A549 (cell line): ENCODE measurements at regions not wholly inside any gene's neighbourhood (a gene's known extent, or its start where the extent isn't known, plus 50 kb on each side); places are given as distances from the start of the nearest gene placed in this dataset.
"Not testable (repeated sequence)": the region's sequence is repeated elsewhere in the genome, so short reads cannot be mapped to it uniquely, and the experiment has no call there.

Source experiments
- ATAC-seq, 2 experiments: fragments of 200-7000 bp in 1 of 2; fragments of >200 bp in 1 of 2; cut with Nextera tagmentation in 1 of 2; cut with Tn5 transposase in 1 of 2; 3 replicates each; pipeline versions ENCODE4 v1.8.0 to v1.9.1; 2018 to 2020; ENCODE audit warnings: mild to moderate bottlenecking in 1 of 2, moderate library complexity in 1 of 2
- CTCF ChIA-PET: fragments of 300-600 bp; sonication (Branson Sonifier 250); formaldehyde crosslinking; extraction: SDS; loops from one replicate; lab custom pipeline; 2021; ENCODE audit warnings: antibody characterized with exemption, inconsistent platforms; lab: Yijun Ruan, JAX
- POLR2A ChIA-PET: fragments of 350-600 bp; formaldehyde crosslinking; extraction: SDS; loops from one replicate; lab custom pipeline; 2021; ENCODE audit warnings: antibody characterized with exemption, inconsistent platforms; lab: Yijun Ruan, JAX
- DNase-seq, 2 experiments: peaks; one replicate each; pipeline versions ENCODE4 v3.0.0 to v3.0.0-alpha.2; 2011 to 2016; ENCODE audit warnings: low read depth in 1 of 2, low spot score in 1 of 2
- FAIRE-seq: peaks from 2 replicates; lab custom pipeline; 2011; peaks lifted over from hg19 to GRCh38; lab: Jason Lieb, UNC
- H3K27ac ChIP-seq, 2 experiments: fragments of >200 bp; sonication (Bioruptor Twin); formaldehyde crosslinking; 3 replicates each; pipeline ENCODE4 v1.5.1; 2016 to 2017
- H3K4me1 ChIP-seq: fragments of >200 bp; sonication (Bioruptor Twin); formaldehyde crosslinking; 3 replicates; pipeline ENCODE4 v1.6.1; 2016
- H3K4me2 ChIP-seq: fragments of >200 bp; sonication (Bioruptor Twin); formaldehyde crosslinking; 3 replicates; pipeline ENCODE4 v1.6.1; 2016
- H3K4me3 ChIP-seq: fragments of >200 bp; sonication (Bioruptor Twin); formaldehyde crosslinking; 3 replicates; pipeline ENCODE4 v1.5.1; 2016
- H3K9me3 ChIP-seq: fragments of >200 bp; sonication (Bioruptor Twin); formaldehyde crosslinking; 3 replicates; pipeline ENCODE4 v1.6.1; 2016
- ATOH8 ChIP-seq: fragments of 250-450 bp; sonication (Bioruptor Pico); IDR thresholded peaks from 2 replicates; pipeline ENCODE4 v1.5.0; 2020; ENCODE audit warnings: low read depth, mild to moderate bottlenecking, moderate library complexity
- BCL3 ChIP-seq: fragments of >200 bp; sonication (Bioruptor Twin); formaldehyde crosslinking; IDR thresholded peaks from 3 replicates; pipeline ENCODE4 v1.6.1; 2016
- CBX2 ChIP-seq: fragments of 200-600 bp; sonication (generic); IDR thresholded peaks from 2 replicates; pipeline ENCODE4 v1.6.1; 2016; ENCODE audit warnings: low read depth, mild to moderate bottlenecking, borderline replicate concordance
- CBX8 ChIP-seq: fragments of 200-600 bp; sonication (generic); IDR thresholded peaks from 2 replicates; pipeline ENCODE4 v1.6.1; 2016
- CHD2 ChIP-seq: fragments of 150-350 bp; IDR thresholded peaks from 2 replicates; pipeline ENCODE4 v1.6.1; 2014; ENCODE audit warnings: low read length; ENCODE audit not compliant: partially characterized antibody
- E2F6 ChIP-seq: IDR thresholded peaks from 2 replicates; pipeline ENCODE4 v1.6.1; 2012; ENCODE audit warnings: low read depth, borderline replicate concordance
- EP300 ChIP-seq, 2 experiments: fragments of >200 bp; sonication (Bioruptor Twin); formaldehyde crosslinking; IDR thresholded peaks; 2 replicates in 1 of 2; 3 replicates in 1 of 2; pipeline ENCODE4 v1.6.1; 2016 to 2017
- FOSL2 ChIP-seq, 2 experiments: fragments of 450-650 bp in 1 of 2; fragments of >200 bp in 1 of 2; sonication (Bioruptor Twin) in 1 of 2; formaldehyde crosslinking; IDR thresholded peaks; 2 replicates each; pipeline versions ENCODE4 v1.5.0 to v1.6.1; 2016 to 2020; ENCODE audit warnings: mild to moderate bottlenecking in 1 of 2, moderate library complexity in 1 of 2
- GATA3 ChIP-seq: IDR thresholded peaks from 2 replicates; pipeline ENCODE4 v1.6.1; 2012; ENCODE audit warnings: borderline replicate concordance
- HOXA7 ChIP-seq: fragments of 250-450 bp; sonication (Bioruptor Pico); IDR thresholded peaks from 2 replicates; pipeline ENCODE4 v1.5.0; 2020; ENCODE audit warnings: mild to moderate bottlenecking, moderate library complexity
- HOXB5 ChIP-seq: fragments of 250-450 bp; sonication (Bioruptor Pico); IDR thresholded peaks from 2 replicates; pipeline ENCODE4 v1.5.0; 2020; ENCODE audit warnings: mild to moderate bottlenecking, moderate library complexity
- JUN ChIP-seq, 2 experiments: fragments of >200 bp; sonication (Bioruptor Twin); formaldehyde crosslinking; IDR thresholded peaks; 2 replicates in 1 of 2; 3 replicates in 1 of 2; pipeline ENCODE4 v1.6.1; 2016 to 2017
- JUNB ChIP-seq: fragments of >200 bp; sonication (Bioruptor Twin); formaldehyde crosslinking; IDR thresholded peaks from 2 replicates; pipeline ENCODE4 v1.6.1; 2016
- KDM1A ChIP-seq: fragments of 200-600 bp; sonication (generic); IDR thresholded peaks from 2 replicates; pipeline ENCODE4 v1.6.1; 2016; ENCODE audit warnings: low read depth, mild to moderate bottlenecking
- KDM5A ChIP-seq: fragments of 200-600 bp; sonication (generic); IDR thresholded peaks from 2 replicates; pipeline ENCODE4 v1.6.1; 2016; ENCODE audit warnings: antibody characterized with exemption, mild to moderate bottlenecking
- MAFK ChIP-seq: fragments of 450-650 bp; IDR thresholded peaks from 2 replicates; pipeline ENCODE4 v1.6.1; 2014; ENCODE audit not compliant: partially characterized antibody
- POLR2A ChIP-seq: IDR thresholded peaks from 2 replicates; pipeline ENCODE4 v1.6.1; 2012; ENCODE audit warnings: mild to moderate bottlenecking, low read length
- POLR2AphosphoS2 ChIP-seq: conservative IDR thresholded peaks from 2 replicates; pipeline ENCODE4 v1.6.1; 2012; ENCODE audit warnings: low read length, improper control_type of control experiment, inconsistent platforms
- REST ChIP-seq: fragments of 200-600 bp; sonication (generic); IDR thresholded peaks from 2 replicates; pipeline ENCODE4 v1.6.1; 2016; ENCODE audit warnings: antibody characterized with exemption, mild to moderate bottlenecking, moderate library complexity
- RFX5 ChIP-seq: fragments of 450-650 bp; IDR thresholded peaks from 2 replicates; pipeline ENCODE4 v1.7.1; 2014; ENCODE audit warnings: antibody characterized with exemption, mild to moderate bottlenecking, moderate library complexity
- SMC3 ChIP-seq: fragments of >200 bp; sonication (Bioruptor Twin); formaldehyde crosslinking; IDR thresholded peaks from 3 replicates; pipeline ENCODE4 v1.6.1; 2018; ENCODE audit warnings: inconsistent platforms
- TFCP2L1 ChIP-seq: fragments of 250-450 bp; sonication (Bioruptor Pico); IDR thresholded peaks from 2 replicates; pipeline ENCODE4 v1.5.0; 2021; ENCODE audit warnings: mild to moderate bottlenecking
- TP53 ChIP-seq: fragments of 250-450 bp; sonication (Bioruptor Pico); IDR thresholded peaks from 2 replicates; pipeline ENCODE4 v1.5.0; 2021; ENCODE audit warnings: mild to moderate bottlenecking, moderate library complexity
- ZC3H11A ChIP-seq: fragments of 450-650 bp; IDR thresholded peaks from 2 replicates; pipeline ENCODE4 v1.6.1; 2014; ENCODE audit warnings: antibody characterized with exemption, mild to moderate bottlenecking
- ZFP36 ChIP-seq: fragments of 450-650 bp; IDR thresholded peaks from 2 replicates; pipeline ENCODE4 v1.6.1; 2014; ENCODE audit warnings: borderline replicate concordance; ENCODE audit not compliant: partially characterized antibody
- ZNF302 ChIP-seq: fragments of 250-450 bp; sonication (Bioruptor Pico); IDR thresholded peaks from 2 replicates; pipeline ENCODE4 v1.9.0; 2021; ENCODE audit warnings: inconsistent platforms, mild to moderate bottlenecking, moderate library complexity
- WGBS: methylation state at CpG from one replicate; pipeline ENCODE4 v1.1.6; 2017; ENCODE audit errors: missing lambda C conversion rate; 5-methylcytosine and 5-hydroxymethylcytosine counted together

- Histone ChIP-seq H3K9me3 (no peaks in the 10 kb centered on the region), H3K27ac (no peak overlapping the region), H3K4me2 (no peak overlapping the region), H3K4me1 (no peaks in the 10 kb centered on the region), H3K4me3 (no peak overlapping the region)
- TF ChIP-seq HOXA7 (CRISPR knock-in tag) (no peak), MAFK (no peak), ZNF302 (no peak), RFX5 (no peak), KDM1A (no peak), POLR2AphosphoS2 (no peak), BCL3 (no peak), TP53 (CRISPR knock-in tag) (no peak), CBX8 (no peak), CBX2 (no peak), FOSL2 (IDR thresholded peaks at IDR 0.05) (no peak), FOSL2 (CRISPR knock-in tag; IDR thresholded peaks at IDR 0.05) (no peak), KDM5A (no peak)
- DNase-seq = no peak
- no peak for ATAC-seq
- POLR2A ChIA-PET = no interaction called here
- CTCF ChIA-PET = no interaction called here
- FAIRE-seq = no peak
Measured at GRCh38 chr7:83731154-83731553, 82.2 kb upstream of the SEMA3E start.

- POLR2A ChIA-PET, H3K4me2 ChIP-seq, DNase-seq, ATAC-seq, H3K27ac ChIP-seq, CTCF ChIA-PET, H3K9me3 ChIP-seq, H3K4me1 ChIP-seq, H3K4me3 ChIP-seq, FAIRE-seq: not testable (repeated sequence)
- 63% methylated on average over 6 of the region's 6 CpGs for WGBS
Measured at GRCh38 chr7:83716923-83717322, 68.0 kb upstream of the SEMA3E start.

GRCh38 chr7:83708531-83708930, 59.6 kb upstream of the SEMA3E start:
- ChIA-PET CTCF (no interaction called here), POLR2A (no interaction called here)
- Histone ChIP-seq H3K4me2 (no peak overlapping the region), H3K4me3 (no peak overlapping the region), H3K9me3 (no peaks in the 10 kb centered on the region)
- TF ChIP-seq ZFP36 (peak; percentile 44), ZC3H11A (no peak)
- TF ChIP-seq, all 56 proteins: peak for 1
- Histone ChIP-seq H3K4me1 (no peaks in the 10 kb centered on the region), H3K27ac (no peak overlapping the region)
- ATAC-seq (no peak), FAIRE-seq (no peak), DNase-seq (no peak)
- 29% methylated on average over 3 of the region's 3 CpGs for WGBS

- ATAC-seq (no peak), DNase-seq (no peak), FAIRE-seq (peak; percentile 28)
- POLR2A ChIA-PET = no interaction called here
- CTCF ChIA-PET = no interaction called here
- Histone ChIP-seq H3K4me1 (no peaks in the 10 kb centered on the region), H3K27ac (no peak overlapping the region), H3K4me2 (no peak overlapping the region), H3K4me3 (no peak overlapping the region), H3K9me3 (no peaks in the 10 kb centered on the region)
- no peak for TF ChIP-seq ATOH8 (CRISPR knock-in tag)
- no peak for TF ChIP-seq HOXB5 (CRISPR knock-in tag)
- no peak for TF ChIP-seq POLR2AphosphoS2
- no peak for TF ChIP-seq JUN (IDR thresholded peaks at IDR 0.05)
- TF ChIP-seq JUNB = no peak
- TF ChIP-seq TFCP2L1 (CRISPR knock-in tag) = no peak
- no peak for TF ChIP-seq EP300 (IDR thresholded peaks at IDR 0.05)
- no peak for TF ChIP-seq GATA3
- TF ChIP-seq CHD2 = no peak
- no peak for TF ChIP-seq REST
- TF ChIP-seq SMC3 = no peak
- no peak for TF ChIP-seq BCL3
- TF ChIP-seq E2F6 = no peak
- no peak for TF ChIP-seq KDM5A
- no peak for TF ChIP-seq POLR2A
- 39% methylated on average over 3 of the region's 3 CpGs for WGBS
Measured at GRCh38 chr7:83704564-83704963, 55.6 kb upstream of the SEMA3E start.
